Omental fat pad (tissue), 3 donors: ENCODE measurements at regions not wholly inside any gene's neighbourhood (a gene's known extent, or its start where the extent isn't known, plus 50 kb on each side); places are given as distances from the start of the nearest gene placed in this dataset.

Source experiments
- ATAC-seq: fragments of 150-250 bp; one replicate; pipeline ENCODE4 v1.9.1; 2016; ENCODE audit warnings: mild to moderate bottlenecking, moderate library complexity; ENCODE audit not compliant: low FRiP score
- DNase-seq: peaks from one replicate; pipeline ENCODE4 v3.0.0-alpha.2; 2019; ENCODE audit warnings: low spot score
- TF ChIP-seq, protein P1 (sequence below), 3 donors: fragments of 450-650 bp; IDR thresholded peaks; one replicate each; pipeline ENCODE4 v1.5.1; 2016 to 2017; ENCODE audit warnings: antibody characterized with exemption in 3 of 3, mild to moderate bottlenecking in 3 of 3, moderate library complexity in 2 of 3

DNA sequence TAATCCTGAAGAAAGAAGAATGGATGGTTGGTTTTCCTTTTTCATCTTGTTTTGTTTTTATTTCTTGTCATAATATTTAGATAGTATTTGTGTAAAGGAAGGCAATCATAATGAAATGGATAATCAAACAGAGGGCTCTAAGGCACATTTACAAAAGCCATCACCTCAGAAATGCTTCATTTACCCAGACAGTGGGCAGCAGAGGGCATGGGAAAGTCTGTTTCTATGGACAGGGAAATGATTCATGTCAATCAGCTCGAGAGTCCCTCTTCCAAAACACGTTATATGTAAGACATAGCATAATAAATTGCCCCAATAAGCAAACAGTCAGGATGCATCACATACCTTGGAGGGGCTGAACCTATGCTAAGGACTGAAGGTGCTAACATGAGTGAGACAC lies 426.1 kb downstream of the PLPP3 start:
- ATAC-seq, result no peak
- TF ChIP-seq, protein P1, sequence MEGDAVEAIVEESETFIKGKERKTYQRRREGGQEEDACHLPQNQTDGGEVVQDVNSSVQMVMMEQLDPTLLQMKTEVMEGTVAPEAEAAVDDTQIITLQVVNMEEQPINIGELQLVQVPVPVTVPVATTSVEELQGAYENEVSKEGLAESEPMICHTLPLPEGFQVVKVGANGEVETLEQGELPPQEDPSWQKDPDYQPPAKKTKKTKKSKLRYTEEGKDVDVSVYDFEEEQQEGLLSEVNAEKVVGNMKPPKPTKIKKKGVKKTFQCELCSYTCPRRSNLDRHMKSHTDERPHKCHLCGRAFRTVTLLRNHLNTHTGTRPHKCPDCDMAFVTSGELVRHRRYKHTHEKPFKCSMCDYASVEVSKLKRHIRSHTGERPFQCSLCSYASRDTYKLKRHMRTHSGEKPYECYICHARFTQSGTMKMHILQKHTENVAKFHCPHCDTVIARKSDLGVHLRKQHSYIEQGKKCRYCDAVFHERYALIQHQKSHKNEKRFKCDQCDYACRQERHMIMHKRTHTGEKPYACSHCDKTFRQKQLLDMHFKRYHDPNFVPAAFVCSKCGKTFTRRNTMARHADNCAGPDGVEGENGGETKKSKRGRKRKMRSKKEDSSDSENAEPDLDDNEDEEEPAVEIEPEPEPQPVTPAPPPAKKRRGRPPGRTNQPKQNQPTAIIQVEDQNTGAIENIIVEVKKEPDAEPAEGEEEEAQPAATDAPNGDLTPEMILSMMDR (IDR thresholded peaks at IDR 0.05), result no peak
- DNase-seq, result no peak

DNA sequence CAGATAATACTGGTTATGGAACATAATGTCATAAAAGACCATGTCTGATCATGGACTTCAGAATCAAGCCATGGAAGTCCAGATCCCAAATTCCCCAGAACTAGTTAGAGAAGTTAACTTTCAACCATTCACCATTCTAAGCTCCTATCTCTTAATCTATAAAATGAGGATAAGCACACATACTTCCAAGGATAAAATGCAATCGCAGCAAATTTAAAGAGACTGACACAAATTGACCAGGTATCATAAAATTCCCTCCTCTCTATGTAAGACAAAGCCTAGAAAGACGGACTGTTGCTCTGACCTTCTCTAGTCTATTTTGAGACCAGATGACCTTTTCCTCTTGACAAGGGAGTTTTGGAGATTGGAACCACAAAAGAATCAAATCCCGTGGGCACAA lies 426.7 kb downstream of the PLPP3 start:
- no peak for DNase-seq
- TF ChIP-seq, protein P1 (IDR thresholded peaks at IDR 0.05), result no peak
- ATAC-seq, result no peak

DNA sequence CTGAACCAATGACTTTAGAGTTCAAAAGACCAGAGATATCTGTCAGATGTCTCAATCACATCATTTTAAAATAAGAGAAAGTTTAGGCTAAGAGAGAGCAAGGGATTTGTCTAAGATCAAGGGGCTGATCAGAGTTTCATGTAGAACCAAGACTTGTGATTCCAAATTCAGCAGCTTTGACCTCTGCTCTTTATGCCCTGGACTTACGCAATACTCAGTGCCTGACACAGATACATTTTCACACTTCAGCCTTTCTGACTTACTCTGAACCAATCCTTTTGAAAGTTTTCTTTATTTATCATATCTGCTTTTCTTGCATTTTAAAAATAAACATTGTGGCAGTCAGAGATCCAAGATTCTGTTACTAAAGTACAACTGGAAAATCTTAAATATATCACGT lies 428.0 kb downstream of the PLPP3 start:
- DNase-seq, result no peak
- TF ChIP-seq, protein P1 (IDR thresholded peaks at IDR 0.05), result no peak
- no peak for ATAC-seq

DNA sequence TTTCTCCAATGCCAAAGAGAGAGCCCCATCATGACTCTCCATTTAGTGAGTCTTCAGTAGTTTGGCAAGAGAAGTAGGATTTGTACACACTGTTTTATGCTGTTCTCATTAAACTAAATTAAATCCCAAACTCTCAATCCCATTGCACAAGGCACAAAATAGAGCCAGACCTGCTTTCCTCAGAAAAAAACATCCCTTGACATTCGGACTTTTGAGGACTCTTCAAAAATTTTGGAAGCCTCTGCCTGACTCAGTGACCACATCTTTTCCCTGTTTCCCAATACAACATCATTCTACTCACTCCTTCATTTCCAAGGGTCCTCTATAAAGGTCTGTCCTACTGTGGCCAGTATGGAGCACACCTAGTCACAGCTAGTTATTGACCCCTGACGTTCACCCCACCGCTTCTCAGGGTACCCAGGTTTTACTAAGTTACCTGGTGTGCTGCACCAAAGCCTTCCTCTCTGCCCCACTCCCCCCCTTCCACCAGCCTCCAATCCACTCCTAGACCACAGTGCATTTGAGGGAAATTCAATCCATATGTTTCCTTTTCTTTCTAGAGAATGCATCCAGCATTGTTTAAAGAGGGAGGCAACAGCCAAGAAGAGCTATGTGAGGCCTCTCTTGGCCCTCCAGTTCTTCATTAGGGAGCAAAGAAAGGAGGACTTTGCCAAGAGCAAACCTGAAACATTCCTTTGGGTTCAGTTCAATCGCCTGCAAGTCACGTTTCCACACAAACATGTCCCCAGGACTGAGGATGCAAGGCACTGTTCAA lies 428.7 kb downstream of the PLPP3 start:
- TF ChIP-seq, protein P1 (IDR thresholded peaks at IDR 0.05), result no peak
- ATAC-seq (no peak), DNase-seq (no peak)

DNA sequence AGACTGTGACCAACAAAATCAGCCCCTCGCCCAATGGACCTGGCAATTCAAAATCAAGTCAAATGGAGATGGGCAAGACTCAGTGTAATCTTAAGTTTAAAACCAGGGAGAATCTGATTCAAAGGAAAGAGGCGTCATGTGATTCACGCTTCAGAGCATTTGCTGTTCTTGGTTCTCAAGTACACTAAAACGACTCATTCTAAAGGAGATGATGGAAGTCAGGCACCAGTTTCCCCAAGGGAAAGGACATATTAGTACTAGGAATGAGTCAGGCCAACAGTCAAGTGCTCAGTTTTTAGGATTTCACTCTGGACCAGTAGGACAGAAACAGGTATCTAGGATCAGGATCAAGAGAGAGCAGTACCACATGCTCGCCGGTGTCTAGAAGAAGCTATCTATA lies 429.6 kb downstream of the PLPP3 start:
- DNase-seq, result no peak
- TF ChIP-seq, protein P1 (IDR thresholded peaks at IDR 0.05), result no peak
- no peak for ATAC-seq

DNA sequence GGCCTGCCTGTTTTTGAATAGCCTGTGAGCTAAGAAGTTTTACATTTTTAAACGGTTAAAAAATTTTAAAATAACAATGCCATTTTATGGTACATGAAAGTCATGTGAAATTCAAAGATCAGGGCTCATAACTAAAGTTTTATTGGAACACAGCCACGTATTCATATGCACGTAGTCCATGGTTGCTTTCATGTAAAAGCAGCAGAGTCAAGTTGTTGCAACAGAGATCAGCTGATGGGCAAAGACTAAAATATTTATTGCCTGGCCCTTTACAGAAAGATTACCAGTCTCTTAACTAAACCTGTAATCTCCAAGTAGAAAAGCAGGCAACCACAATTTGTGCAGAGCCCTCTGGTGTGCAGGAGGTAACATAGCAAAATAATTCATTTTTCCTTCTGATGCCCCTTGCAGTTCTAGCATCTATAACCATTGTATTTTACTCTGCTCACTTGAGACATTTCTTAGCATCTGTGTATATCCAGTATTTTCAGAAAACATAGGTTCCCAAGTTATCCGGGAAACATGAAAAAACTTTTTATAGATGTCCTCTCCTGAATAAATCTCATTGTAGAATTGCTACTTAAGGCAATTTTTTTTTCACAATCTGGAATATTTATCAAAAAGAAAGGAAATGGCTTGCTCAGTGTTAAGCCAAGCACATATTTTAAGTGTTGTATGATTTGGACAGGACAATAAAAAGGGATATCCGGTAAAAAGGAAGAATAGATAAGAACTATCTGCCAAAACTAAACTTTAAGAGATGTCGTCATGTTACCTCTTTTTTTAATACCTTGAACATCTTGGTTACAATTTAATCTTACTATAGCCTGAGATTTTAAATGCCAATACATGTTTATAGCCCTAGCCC lies 430.8 kb downstream of the PLPP3 start:
- DNase-seq (no peak), ATAC-seq (no peak)
- TF ChIP-seq, protein P1 (IDR thresholded peaks at IDR 0.05), result no peak
